Hepatocyte (in vitro differentiated cells): ENCODE measurements at regions not wholly inside any gene's neighbourhood (a gene's known extent, or its start where the extent isn't known, plus 50 kb on each side); places are given as distances from the start of the nearest gene placed in this dataset.
A peak's percentile ranks its signal among the peaks of the same experiment; 100 is the strongest.

Source experiments
- DNase-seq: peaks from one replicate; pipeline ENCODE4 v3.0.0-alpha.2; 2016; ENCODE audit warnings: low spot score
- H2AFZ ChIP-seq: fragments of 200-600 bp; sonication (generic); 2 replicates; pipeline ENCODE4 v1.6.0; 2016; ENCODE audit warnings: antibody characterized with exemption, mild to moderate bottlenecking
- H3K27ac ChIP-seq: fragments of 200-600 bp; sonication (generic); 2 replicates; pipeline ENCODE4 v1.5.1; 2016; ENCODE audit warnings: mild to moderate bottlenecking
- H3K27me3 ChIP-seq: fragments of 200-600 bp; sonication (generic); 2 replicates; pipeline ENCODE4 v1.6.1; 2016
- H3K36me3 ChIP-seq: fragments of 200-600 bp; sonication (generic); replicated peaks from 2 replicates; pipeline ENCODE4 v1.5.1; 2016; ENCODE audit warnings: low read depth; ENCODE audit not compliant: insufficient read depth
- H3K4me1 ChIP-seq: fragments of 200-600 bp; sonication (generic); 2 replicates; pipeline ENCODE4 v1.5.1; 2016; ENCODE audit warnings: mild to moderate bottlenecking, moderate library complexity; ENCODE audit not compliant: insufficient read depth
- H3K4me2 ChIP-seq: fragments of 200-600 bp; sonication (generic); 2 replicates; pipeline ENCODE4 v1.6.0; 2016
- H3K4me3 ChIP-seq: fragments of 200-600 bp; sonication (generic); 2 replicates; pipeline ENCODE4 v1.5.1; 2016; ENCODE audit warnings: mild to moderate bottlenecking
- H3K79me2 ChIP-seq: fragments of 200-600 bp; sonication (generic); 2 replicates; pipeline ENCODE4 v1.6.0; 2017; ENCODE audit warnings: mild to moderate bottlenecking
- H3K9me2 ChIP-seq: fragments of 200-600 bp; sonication (generic); replicated peaks from 2 replicates; pipeline ENCODE4 v1.6.0; 2017; ENCODE audit warnings: mild to moderate bottlenecking; ENCODE audit not compliant: insufficient read depth
- H3K9me3 ChIP-seq: fragments of 200-600 bp; sonication (generic); 2 replicates; pipeline ENCODE4 v1.5.1; 2016; ENCODE audit warnings: low read depth, mild to moderate bottlenecking
- H4K20me1 ChIP-seq: fragments of 200-600 bp; sonication (generic); 2 replicates; pipeline ENCODE4 v1.6.0; 2016; ENCODE audit warnings: mild to moderate bottlenecking; ENCODE audit not compliant: insufficient read depth, poor library complexity, severe bottlenecking
- EZH2 ChIP-seq: fragments of 200-600 bp; sonication (generic); IDR thresholded peaks from 2 replicates; pipeline ENCODE4 v1.6.1; 2016; ENCODE audit warnings: antibody characterized with exemption, mild to moderate bottlenecking, borderline replicate concordance
- EZH2phosphoT487 ChIP-seq: fragments of 200-600 bp; sonication (generic); IDR thresholded peaks from one replicate; pipeline ENCODE4 v1.6.1; 2018; ENCODE audit warnings: antibody characterized with exemption, mild to moderate bottlenecking, low read depth, moderate library complexity; ENCODE audit not compliant: unreplicated experiment, severe bottlenecking
- WGBS: methylation state at CpG from one replicate; pipeline ENCODE4 v1.1.6; 2016; ENCODE audit warnings: low lambda C conversion rate; ENCODE audit errors: missing lambda C conversion rate; 5-methylcytosine and 5-hydroxymethylcytosine counted together
- TF ChIP-seq, protein P1 (sequence below): fragments of 200-600 bp; sonication (generic); IDR thresholded peaks from 2 replicates; pipeline ENCODE4 v1.5.1; 2016; ENCODE audit warnings: antibody characterized with exemption, mild to moderate bottlenecking; ENCODE audit not compliant: poor library complexity

DNA sequence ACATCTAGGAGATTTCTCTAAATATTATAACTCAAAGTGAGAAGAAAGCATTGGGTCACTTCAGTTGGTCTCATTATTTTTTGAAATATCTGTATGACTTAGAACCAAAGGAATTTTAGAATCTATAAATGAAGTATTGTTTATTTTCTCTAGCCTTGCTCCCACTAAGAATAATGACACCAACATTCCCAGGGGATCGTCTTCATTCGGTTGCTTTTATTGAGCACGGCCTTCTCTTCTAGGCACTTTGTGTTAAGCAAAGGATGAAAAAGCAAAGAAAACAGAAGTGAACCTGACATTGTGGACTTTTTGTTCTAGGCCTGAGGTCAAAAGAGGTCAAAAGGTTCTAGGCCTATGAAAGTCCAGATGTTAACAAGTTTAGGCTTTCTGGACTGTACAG, 231.9 kb downstream of the GALR1 start:
- Histone ChIP-seq H3K79me2 (no peaks in the 10 kb centered on the region), H3K9me2 (no peaks in the 10 kb centered on the region), H3K27ac (no peak overlapping the region), H3K4me1 (peaks cover 3% of the 10 kb centered on the region), H3K36me3 (no peaks in the 10 kb centered on the region), H3K9me3 (no peaks in the 10 kb centered on the region), H3K4me2 (no peak overlapping the region), H3K4me3 (no peak overlapping the region), H2AFZ (no peak overlapping the region), H3K27me3 (no peaks in the 10 kb centered on the region), H4K20me1 (no peaks in the 10 kb centered on the region)
- TF ChIP-seq, protein P1, sequence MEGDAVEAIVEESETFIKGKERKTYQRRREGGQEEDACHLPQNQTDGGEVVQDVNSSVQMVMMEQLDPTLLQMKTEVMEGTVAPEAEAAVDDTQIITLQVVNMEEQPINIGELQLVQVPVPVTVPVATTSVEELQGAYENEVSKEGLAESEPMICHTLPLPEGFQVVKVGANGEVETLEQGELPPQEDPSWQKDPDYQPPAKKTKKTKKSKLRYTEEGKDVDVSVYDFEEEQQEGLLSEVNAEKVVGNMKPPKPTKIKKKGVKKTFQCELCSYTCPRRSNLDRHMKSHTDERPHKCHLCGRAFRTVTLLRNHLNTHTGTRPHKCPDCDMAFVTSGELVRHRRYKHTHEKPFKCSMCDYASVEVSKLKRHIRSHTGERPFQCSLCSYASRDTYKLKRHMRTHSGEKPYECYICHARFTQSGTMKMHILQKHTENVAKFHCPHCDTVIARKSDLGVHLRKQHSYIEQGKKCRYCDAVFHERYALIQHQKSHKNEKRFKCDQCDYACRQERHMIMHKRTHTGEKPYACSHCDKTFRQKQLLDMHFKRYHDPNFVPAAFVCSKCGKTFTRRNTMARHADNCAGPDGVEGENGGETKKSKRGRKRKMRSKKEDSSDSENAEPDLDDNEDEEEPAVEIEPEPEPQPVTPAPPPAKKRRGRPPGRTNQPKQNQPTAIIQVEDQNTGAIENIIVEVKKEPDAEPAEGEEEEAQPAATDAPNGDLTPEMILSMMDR = no peak
- TF ChIP-seq EZH2phosphoT487 (no peak), EZH2 (no peak)
- 89% methylated on average over 3 of the region's 3 CpGs for WGBS
- DNase-seq = no peak

DNA sequence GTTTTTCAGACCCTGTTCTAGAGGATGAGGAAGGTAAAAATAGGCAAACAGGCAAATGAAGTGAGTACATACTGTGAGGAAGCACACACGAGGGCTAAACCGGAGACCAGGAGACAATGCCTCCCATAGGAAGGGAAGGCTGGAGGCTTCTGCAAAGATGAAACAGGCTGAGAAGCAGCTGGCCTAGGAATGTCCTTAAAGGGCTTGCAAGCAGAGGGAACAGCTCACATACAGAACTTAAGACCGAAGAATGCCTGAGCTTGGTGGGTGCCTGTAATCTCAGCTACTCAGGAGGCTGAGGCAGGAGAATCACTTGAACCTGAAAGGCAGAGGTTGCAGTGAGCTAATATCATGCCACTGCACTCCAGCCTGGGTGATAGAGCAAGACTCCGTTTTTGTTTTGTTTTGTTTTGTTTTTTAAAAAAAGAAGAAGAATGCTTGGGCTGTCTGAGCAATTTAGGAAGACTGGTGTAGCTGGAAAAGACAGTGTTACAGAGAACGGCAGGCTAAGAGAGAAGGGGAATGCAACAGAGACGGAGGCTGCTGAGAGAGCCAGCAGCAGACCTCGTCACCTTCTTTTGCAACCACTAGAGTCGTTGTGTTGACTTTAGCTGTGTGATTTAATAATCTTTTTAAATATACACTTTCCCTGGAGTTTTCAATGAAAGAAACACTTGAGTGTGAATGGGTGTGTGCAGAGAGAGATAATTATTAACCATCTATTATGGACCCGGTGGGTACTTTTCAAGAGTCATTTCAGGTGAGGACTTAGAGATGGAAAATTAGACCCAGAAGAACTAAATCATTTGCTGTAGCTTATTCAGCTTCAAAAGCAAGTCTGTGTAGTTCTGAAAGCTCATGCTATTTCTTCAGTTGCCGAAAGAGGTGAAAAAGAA, 232.8 kb downstream of the GALR1 start:
- TF ChIP-seq EZH2phosphoT487 (no peak), EZH2 (no peak)
- TF ChIP-seq, protein P1 = no peak
- no peak for DNase-seq
- H3K9me2 ChIP-seq = no peaks in the 10 kb centered on the region
- 67% methylated on average over 10 of the region's 10 CpGs for WGBS
- peak overlapping the region; percentile 27 for H3K4me2 ChIP-seq
- no peak overlapping the region for H3K27ac ChIP-seq
- H3K4me3 ChIP-seq = no peak overlapping the region
- no peak overlapping the region for H2AFZ ChIP-seq
- H3K79me2 ChIP-seq = no peaks in the 10 kb centered on the region
- H3K4me1 ChIP-seq = peaks cover 3% of the 10 kb centered on the region
- no peaks in the 10 kb centered on the region for H4K20me1 ChIP-seq
- no peaks in the 10 kb centered on the region for H3K9me3 ChIP-seq
- no peaks in the 10 kb centered on the region for H3K36me3 ChIP-seq
- H3K27me3 ChIP-seq = no peaks in the 10 kb centered on the region

GRCh38 chr18:77486985-77487384, 237.3 kb downstream of the GALR1 start:
- Histone ChIP-seq H4K20me1 (no peaks in the 10 kb centered on the region), H3K9me2 (no peaks in the 10 kb centered on the region), H3K79me2 (no peaks in the 10 kb centered on the region), H3K27ac (no peak overlapping the region), H3K36me3 (no peaks in the 10 kb centered on the region), H3K27me3 (no peaks in the 10 kb centered on the region), H3K4me2 (no peak overlapping the region), H3K4me3 (no peak overlapping the region), H3K4me1 (peaks cover 3% of the 10 kb centered on the region), H2AFZ (no peak overlapping the region), H3K9me3 (no peaks in the 10 kb centered on the region)
- no peak for TF ChIP-seq EZH2
- TF ChIP-seq, protein P1 = no peak
- TF ChIP-seq EZH2phosphoT487 = no peak
- WGBS = 89% methylated on average over 3 of the region's 3 CpGs
- DNase-seq = no peak
